ENCODE measurements at regions not wholly inside any gene's neighbourhood (a gene's known extent, or its start where the extent isn't known, plus 50 kb on each side); places are given as distances from the start of the nearest gene placed in this dataset.

DNA sequence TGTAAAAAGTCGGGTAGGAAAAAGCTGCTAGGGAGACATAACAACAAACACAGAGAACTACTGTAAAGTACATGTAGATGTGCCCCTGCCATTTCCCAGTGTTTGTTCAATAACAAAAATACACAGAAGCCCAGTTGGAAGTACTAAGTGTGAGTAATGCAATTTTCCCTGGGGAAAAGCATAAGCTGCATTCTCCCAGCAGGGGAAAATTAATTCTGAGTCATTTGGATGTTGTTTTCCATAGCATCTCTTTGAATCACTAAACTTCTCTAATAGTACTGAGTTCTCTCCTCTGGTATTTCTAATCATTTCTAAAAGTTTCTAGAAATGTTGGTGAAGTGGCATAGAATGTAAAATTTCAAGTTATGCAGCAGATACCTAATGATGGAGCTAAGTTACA, 1114.9 kb downstream of the C4orf33 start:
- TF ChIP-seq, protein P1, sequence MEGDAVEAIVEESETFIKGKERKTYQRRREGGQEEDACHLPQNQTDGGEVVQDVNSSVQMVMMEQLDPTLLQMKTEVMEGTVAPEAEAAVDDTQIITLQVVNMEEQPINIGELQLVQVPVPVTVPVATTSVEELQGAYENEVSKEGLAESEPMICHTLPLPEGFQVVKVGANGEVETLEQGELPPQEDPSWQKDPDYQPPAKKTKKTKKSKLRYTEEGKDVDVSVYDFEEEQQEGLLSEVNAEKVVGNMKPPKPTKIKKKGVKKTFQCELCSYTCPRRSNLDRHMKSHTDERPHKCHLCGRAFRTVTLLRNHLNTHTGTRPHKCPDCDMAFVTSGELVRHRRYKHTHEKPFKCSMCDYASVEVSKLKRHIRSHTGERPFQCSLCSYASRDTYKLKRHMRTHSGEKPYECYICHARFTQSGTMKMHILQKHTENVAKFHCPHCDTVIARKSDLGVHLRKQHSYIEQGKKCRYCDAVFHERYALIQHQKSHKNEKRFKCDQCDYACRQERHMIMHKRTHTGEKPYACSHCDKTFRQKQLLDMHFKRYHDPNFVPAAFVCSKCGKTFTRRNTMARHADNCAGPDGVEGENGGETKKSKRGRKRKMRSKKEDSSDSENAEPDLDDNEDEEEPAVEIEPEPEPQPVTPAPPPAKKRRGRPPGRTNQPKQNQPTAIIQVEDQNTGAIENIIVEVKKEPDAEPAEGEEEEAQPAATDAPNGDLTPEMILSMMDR (IDR thresholded peaks at IDR 0.05), result no peak
- TF ChIP-seq ZFX (IDR thresholded peaks at IDR 0.05; ENCODE audit: borderline replicate concordance), result no peak
